Testis (tissue), 2 donors: ENCODE measurements at regions not wholly inside any gene's neighbourhood (a gene's known extent, or its start where the extent isn't known, plus 50 kb on each side); places are given as distances from the start of the nearest gene placed in this dataset.
"Not testable (repeated sequence)": the region's sequence is repeated elsewhere in the genome, so short reads cannot be mapped to it uniquely, and the experiment has no call there.

ENCODE experiments used
- DNase-seq: peaks from one replicate; pipeline ENCODE4 v3.0.0-alpha.2; 2019
- H3K27ac ChIP-seq, 2 donors: fragments of 200-600 bp; sonication (generic); one replicate each; pipeline ENCODE4 v1.5.1; 2019
- H3K27me3 ChIP-seq: fragments of 200-600 bp; sonication (generic); one replicate; pipeline ENCODE4 v1.5.1; 2019
- H3K36me3 ChIP-seq: fragments of 200-600 bp; sonication (generic); one replicate; pipeline ENCODE4 v1.5.1; 2017; ENCODE audit warnings: low read depth; ENCODE audit errors: missing control alignments
- H3K4me1 ChIP-seq: fragments of 200-600 bp; sonication (generic); one replicate; pipeline ENCODE4 v1.5.1; 2019
- H3K4me3 ChIP-seq, 2 donors: fragments of 200-600 bp; sonication (generic); one replicate each; pipeline ENCODE4 v1.5.1; 2017 to 2019
- H3K9me3 ChIP-seq: fragments of 200-600 bp; sonication (generic); one replicate; pipeline ENCODE4 v1.5.1; 2017
- CTCF ChIP-seq, 3 experiments: fragments of 450-650 bp in 2 of 3; fragments of 200-600 bp in 1 of 3; sonication (generic) in 1 of 3; IDR thresholded peaks; one replicate each; pipeline ENCODE4 v1.5.1; 2016 to 2019; ENCODE audit warnings: antibody characterized with exemption in 3 of 3, mild to moderate bottlenecking in 2 of 3, moderate library complexity in 1 of 3
- POLR2A ChIP-seq: fragments of 450-650 bp; IDR thresholded peaks from one replicate; pipeline ENCODE4 v1.6.1; 2017; ENCODE audit warnings: antibody characterized with exemption, mild to moderate bottlenecking, moderate library complexity
- WGBS, 2 donors: methylation state at CpG; one replicate each; pipeline ENCODE4 v1.1.5; 2018; 5-methylcytosine and 5-hydroxymethylcytosine counted together
- intact Hi-C: fragments of 100-400 bp; cut with DNase I; formaldehyde crosslinking; loops from one replicate; pipeline ENCODE4 v1.15.1; 2023; ENCODE audit warnings: low total_unique reads

- no peak overlapping the region for H3K27ac ChIP-seq
- H3K4me1 ChIP-seq: peaks cover 24% of the 10 kb centered on the region
- H3K4me3 ChIP-seq: no peak overlapping the region
- no peaks in the 10 kb centered on the region for H3K36me3 ChIP-seq
- DNase-seq: peak; percentile 5
- intact Hi-C loops: no loop called here
- no peaks in the 10 kb centered on the region for H3K9me3 ChIP-seq
- TF ChIP-seq CTCF (IDR thresholded peaks at IDR 0.05): no peak
- no peak for TF ChIP-seq POLR2A
- no peaks in the 10 kb centered on the region for H3K27me3 ChIP-seq
- WGBS, 2 donors: 82 to 88% methylated on average over 1 of the region's 1 CpG
These were observed 98.3 kb upstream of the OTOS start for GRCh38 chr2:240238786-240239185.

- H3K4me3 ChIP-seq: no peak overlapping the region
- no peaks in the 10 kb centered on the region for H3K27me3 ChIP-seq
- no peaks in the 10 kb centered on the region for H3K9me3 ChIP-seq
- no peak for TF ChIP-seq CTCF (IDR thresholded peaks at IDR 0.05)
- no peak for TF ChIP-seq POLR2A
- H3K36me3 ChIP-seq: no peaks in the 10 kb centered on the region
- no peak overlapping the region for H3K27ac ChIP-seq
- intact Hi-C loops: no loop called here
- H3K4me1 ChIP-seq: peaks cover 21% of the 10 kb centered on the region
- 97 to 100% methylated on average over 1 of the region's 1 CpG for WGBS, 2 donors
- peak; percentile 2 for DNase-seq
These were observed 98.9 kb upstream of the OTOS start for GRCh38 chr2:240239325-240239724.

GRCh38 chr2:240240017-240240734 lies 99.7 kb upstream of the OTOS start:
- 86 to 95% methylated on average over 2 of the region's 2 CpGs for WGBS, 2 donors
- H3K4me1 ChIP-seq: peaks cover 21% of the 10 kb centered on the region
- no peak overlapping the region for H3K27ac ChIP-seq
- no peak overlapping the region for H3K4me3 ChIP-seq
- no peaks in the 10 kb centered on the region for H3K27me3 ChIP-seq
- H3K9me3 ChIP-seq: no peaks in the 10 kb centered on the region
- intact Hi-C loops: no loop called here
- no peak for TF ChIP-seq POLR2A
- no peak for TF ChIP-seq CTCF (IDR thresholded peaks at IDR 0.05)
- no peaks in the 10 kb centered on the region for H3K36me3 ChIP-seq
- DNase-seq: peak; percentile 1

- Histone ChIP-seq H3K4me3 (no peak overlapping the region), H3K36me3 (no peaks in the 10 kb centered on the region), H3K9me3 (no peaks in the 10 kb centered on the region), H3K27me3 (no peaks in the 10 kb centered on the region), H3K4me1 (peaks cover 21% of the 10 kb centered on the region), H3K27ac (no peak overlapping the region)
- no peak for TF ChIP-seq POLR2A
- TF ChIP-seq CTCF (IDR thresholded peaks at IDR 0.05): no peak
- intact Hi-C loops: no loop called here
- no peak for DNase-seq
- 86 to 88% methylated on average over 1 of the region's 1 CpG for WGBS, 2 donors
These were observed 100.3 kb upstream of the OTOS start for GRCh38 chr2:240240781-240241180.

- H3K27me3 ChIP-seq: no peaks in the 10 kb centered on the region
- no peak overlapping the region for H3K4me3 ChIP-seq
- intact Hi-C loops: no loop called here
- DNase-seq: no peak
- no peaks in the 10 kb centered on the region for H3K36me3 ChIP-seq
- WGBS, 2 donors: 97% methylated on average over 2 of the region's 2 CpGs
- peaks cover 16% of the 10 kb centered on the region for H3K4me1 ChIP-seq
- H3K9me3 ChIP-seq: no peaks in the 10 kb centered on the region
- H3K27ac ChIP-seq: no peak overlapping the region
- TF ChIP-seq POLR2A (no peak), CTCF (IDR thresholded peaks at IDR 0.05) (no peak)
These were observed 101.1 kb upstream of the OTOS start for GRCh38 chr2:240241572-240241971.

- intact Hi-C loops, H3K27me3 ChIP-seq, H3K36me3 ChIP-seq, DNase-seq, H3K4me1 ChIP-seq, H3K9me3 ChIP-seq, H3K27ac ChIP-seq, H3K4me3 ChIP-seq: not testable (repeated sequence)
- WGBS, 2 donors: 89 to 93% methylated on average over 12 of the region's 12 CpGs
These were observed 102.6 kb upstream of the OTOS start for GRCh38 chr2:240243049-240243448.
